Left ventricle myocardium inferior (tissue), 1 donor: ENCODE measurements at regions not wholly inside any gene's neighbourhood (a gene's known extent, or its start where the extent isn't known, plus 50 kb on each side); places are given as distances from the start of the nearest gene placed in this dataset.
"Not testable (repeated sequence)": the region's sequence is repeated elsewhere in the genome, so short reads cannot be mapped to it uniquely, and the experiment has no call there.

Experiments used
- DNase-seq: peaks from one replicate; pipeline ENCODE4 v3.0.0-alpha.2; 2020
- H3K27ac ChIP-seq: fragments of 200-600 bp; replicated peaks from 2 replicates; pipeline ENCODE4 v1.8.0; 2021
- H3K27me3 ChIP-seq: fragments of 200-600 bp; 2 replicates; pipeline ENCODE4 v1.8.0; 2021; ENCODE audit warnings: low read depth
- H3K36me3 ChIP-seq: fragments of 200-600 bp; 2 replicates; pipeline ENCODE4 v1.8.0; 2021
- H3K4me1 ChIP-seq: fragments of 200-600 bp; 2 replicates; pipeline ENCODE4 v1.8.0; 2021
- H3K4me3 ChIP-seq: fragments of 200-600 bp; 2 replicates; pipeline ENCODE4 v1.8.0; 2021; ENCODE audit warnings: mild to moderate bottlenecking, moderate library complexity
- H3K9me3 ChIP-seq: fragments of 200-600 bp; replicated peaks from 2 replicates; pipeline ENCODE4 v1.8.0; 2021
- intact Hi-C: fragments of 100-400 bp; cut with micrococcal nuclease; formaldehyde crosslinking; loops from one replicate; pipeline ENCODE4 v1.11.0; 2022
- TF ChIP-seq, protein P1 (sequence below): fragments of 200-600 bp; IDR thresholded peaks from 2 replicates; pipeline ENCODE4 v1.8.0; 2021; ENCODE audit warnings: antibody characterized with exemption, mild to moderate bottlenecking, borderline replicate concordance
- donor health status: DM: no; HTN: yes; CAD: no; lungs with severe emphysema.

DNA sequence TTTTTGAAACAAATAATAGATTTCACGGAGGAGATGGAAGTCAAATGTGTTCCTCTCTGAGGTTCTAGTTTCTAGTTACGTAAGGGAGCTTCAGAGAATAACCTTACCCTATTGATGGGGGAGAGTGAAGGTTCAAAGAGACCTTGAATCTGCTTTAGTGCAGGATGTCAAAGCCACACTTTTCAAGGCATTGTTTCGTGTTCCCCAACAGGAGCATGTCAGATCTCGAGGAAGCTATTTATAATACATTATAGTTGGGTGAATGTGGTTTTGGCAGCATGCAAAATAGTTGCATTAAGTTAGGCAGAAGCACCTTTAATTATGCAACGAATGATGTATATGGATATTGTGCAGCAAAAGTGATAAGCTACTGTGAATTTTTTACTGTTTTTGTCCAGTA lies 614.9 kb downstream of the SLC16A7 start:
- intact Hi-C loops: no loop called here
- Histone ChIP-seq H3K9me3 (peaks cover 13% of the 10 kb centered on the region), H3K4me1 (no peaks in the 10 kb centered on the region), H3K27me3 (no peaks in the 10 kb centered on the region), H3K27ac (no peak overlapping the region), H3K4me3 (no peak overlapping the region), H3K36me3 (no peaks in the 10 kb centered on the region)
- TF ChIP-seq, protein P1, sequence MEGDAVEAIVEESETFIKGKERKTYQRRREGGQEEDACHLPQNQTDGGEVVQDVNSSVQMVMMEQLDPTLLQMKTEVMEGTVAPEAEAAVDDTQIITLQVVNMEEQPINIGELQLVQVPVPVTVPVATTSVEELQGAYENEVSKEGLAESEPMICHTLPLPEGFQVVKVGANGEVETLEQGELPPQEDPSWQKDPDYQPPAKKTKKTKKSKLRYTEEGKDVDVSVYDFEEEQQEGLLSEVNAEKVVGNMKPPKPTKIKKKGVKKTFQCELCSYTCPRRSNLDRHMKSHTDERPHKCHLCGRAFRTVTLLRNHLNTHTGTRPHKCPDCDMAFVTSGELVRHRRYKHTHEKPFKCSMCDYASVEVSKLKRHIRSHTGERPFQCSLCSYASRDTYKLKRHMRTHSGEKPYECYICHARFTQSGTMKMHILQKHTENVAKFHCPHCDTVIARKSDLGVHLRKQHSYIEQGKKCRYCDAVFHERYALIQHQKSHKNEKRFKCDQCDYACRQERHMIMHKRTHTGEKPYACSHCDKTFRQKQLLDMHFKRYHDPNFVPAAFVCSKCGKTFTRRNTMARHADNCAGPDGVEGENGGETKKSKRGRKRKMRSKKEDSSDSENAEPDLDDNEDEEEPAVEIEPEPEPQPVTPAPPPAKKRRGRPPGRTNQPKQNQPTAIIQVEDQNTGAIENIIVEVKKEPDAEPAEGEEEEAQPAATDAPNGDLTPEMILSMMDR: no peak
- no peak for DNase-seq

DNA sequence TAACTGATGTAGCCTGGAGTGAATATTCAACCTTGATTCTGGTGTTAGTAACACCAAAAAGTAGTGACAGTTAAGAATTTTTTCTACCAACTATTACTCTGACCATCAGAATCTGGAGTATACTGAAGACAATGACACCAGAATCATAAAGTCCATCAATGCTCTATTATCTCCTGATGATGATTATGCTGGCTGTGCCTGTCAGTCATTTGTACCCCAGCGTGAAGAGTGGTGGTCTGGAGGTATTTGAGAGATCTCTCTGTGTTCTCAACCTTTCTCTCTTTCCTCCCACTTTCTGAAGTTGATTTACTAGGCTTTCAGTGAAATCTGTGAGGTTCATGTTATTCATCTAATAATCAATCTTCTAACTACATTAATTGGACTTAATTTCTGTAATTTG lies 615.4 kb downstream of the SLC16A7 start:
- H3K27ac ChIP-seq: no peak overlapping the region
- peaks cover 13% of the 10 kb centered on the region for H3K9me3 ChIP-seq
- no peaks in the 10 kb centered on the region for H3K36me3 ChIP-seq
- TF ChIP-seq, protein P1: no peak
- DNase-seq: no peak
- intact Hi-C loops: no loop called here
- H3K27me3 ChIP-seq: no peaks in the 10 kb centered on the region
- no peak overlapping the region for H3K4me3 ChIP-seq
- H3K4me1 ChIP-seq: no peaks in the 10 kb centered on the region

DNA sequence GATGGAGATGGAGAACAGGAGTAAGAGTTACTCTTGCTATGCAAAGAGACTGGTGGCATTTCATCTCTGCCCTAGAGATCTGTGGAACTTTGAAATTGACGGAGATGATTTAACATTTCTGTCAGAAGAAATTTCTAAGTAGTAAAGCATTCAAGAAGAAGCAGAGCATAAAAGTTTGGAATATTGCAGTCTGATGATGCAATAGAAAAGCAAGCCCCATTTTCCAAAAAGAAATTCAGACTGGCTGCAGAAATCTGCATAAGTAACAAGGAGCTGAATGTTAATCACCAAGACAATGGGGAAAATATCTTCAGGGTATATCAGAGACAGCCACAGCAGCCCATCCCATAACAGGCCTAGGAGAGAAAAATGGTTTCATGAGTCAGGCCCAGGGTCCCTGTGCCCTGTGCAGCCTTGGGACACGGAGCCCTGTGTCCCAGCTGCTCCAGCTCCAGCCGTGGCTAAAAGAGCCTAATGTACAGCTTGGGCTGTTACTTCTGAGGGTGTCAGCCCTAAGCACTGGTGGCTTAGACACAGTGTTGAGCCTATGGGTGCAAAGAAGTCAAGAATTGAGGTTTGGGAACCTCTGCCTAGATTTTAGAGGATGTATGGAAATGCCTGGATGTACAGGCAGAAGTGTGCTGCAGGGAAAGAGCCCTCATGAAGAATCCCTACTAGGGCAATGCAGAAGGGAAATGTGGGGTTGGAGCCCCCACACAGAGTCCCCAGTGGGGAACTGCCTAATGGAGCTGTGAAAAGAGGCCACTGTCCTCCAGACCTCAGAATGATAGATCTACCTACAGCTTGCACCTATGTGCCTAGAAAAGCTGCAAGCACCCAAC lies 616.6 kb downstream of the SLC16A7 start:
- Histone ChIP-seq H3K27ac (no peak overlapping the region), H3K36me3 (no peaks in the 10 kb centered on the region), H3K4me1 (no peaks in the 10 kb centered on the region), H3K27me3 (no peaks in the 10 kb centered on the region), H3K4me3 (no peak overlapping the region), H3K9me3 (peaks cover 13% of the 10 kb centered on the region)
- TF ChIP-seq, protein P1: no peak
- intact Hi-C loops: no loop called here
- no peak for DNase-seq

DNA sequence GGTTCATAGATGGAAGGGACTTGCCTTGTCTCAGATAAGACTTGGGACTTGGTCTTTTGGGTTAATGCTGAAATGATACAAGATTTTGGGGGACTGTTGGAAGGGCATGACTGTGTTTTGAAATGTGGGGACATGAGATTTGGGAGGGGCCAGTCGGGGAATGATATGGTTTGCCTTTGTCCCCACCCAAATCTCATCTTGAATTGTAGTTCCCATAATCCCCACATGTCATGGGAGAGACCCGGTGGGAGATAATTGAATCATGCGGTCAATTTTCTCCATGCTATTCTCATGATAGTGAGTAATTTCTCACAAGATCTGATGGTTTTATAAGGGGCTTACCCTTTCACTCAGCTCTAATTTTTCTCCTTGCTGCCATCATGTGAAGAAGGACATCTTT lies 617.4 kb downstream of the SLC16A7 start:
- H3K4me1 ChIP-seq, H3K27ac ChIP-seq, H3K36me3 ChIP-seq, DNase-seq, H3K4me3 ChIP-seq, H3K27me3 ChIP-seq, intact Hi-C loops: not testable (repeated sequence)
- H3K9me3 ChIP-seq: peaks cover 13% of the 10 kb centered on the region

DNA sequence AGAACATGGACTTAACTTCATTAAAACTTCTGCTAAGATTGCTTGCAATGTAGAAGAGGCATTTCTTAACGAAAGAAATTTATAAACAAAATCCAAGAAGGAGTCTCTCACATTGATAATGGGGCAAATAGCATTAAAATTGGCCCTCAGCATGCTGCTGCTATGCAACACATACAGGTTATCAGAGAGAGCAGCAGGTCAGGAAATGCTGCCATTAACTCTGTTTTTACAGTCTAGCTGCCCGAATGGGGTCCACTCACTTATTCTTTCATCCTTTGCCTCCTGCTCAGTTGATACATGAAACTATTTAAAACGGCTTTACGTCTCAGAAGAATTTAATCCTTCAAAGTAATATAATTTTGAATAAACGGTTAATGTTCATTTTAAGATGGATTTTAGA lies 620.4 kb downstream of the SLC16A7 start:
- intact Hi-C loops: no loop called here
- H3K36me3 ChIP-seq: no peaks in the 10 kb centered on the region
- no peaks in the 10 kb centered on the region for H3K4me1 ChIP-seq
- DNase-seq: no peak
- H3K27me3 ChIP-seq: no peaks in the 10 kb centered on the region
- no peak overlapping the region for H3K4me3 ChIP-seq
- TF ChIP-seq, protein P1: no peak
- H3K27ac ChIP-seq: no peak overlapping the region
- H3K9me3 ChIP-seq: peaks cover 13% of the 10 kb centered on the region

DNA sequence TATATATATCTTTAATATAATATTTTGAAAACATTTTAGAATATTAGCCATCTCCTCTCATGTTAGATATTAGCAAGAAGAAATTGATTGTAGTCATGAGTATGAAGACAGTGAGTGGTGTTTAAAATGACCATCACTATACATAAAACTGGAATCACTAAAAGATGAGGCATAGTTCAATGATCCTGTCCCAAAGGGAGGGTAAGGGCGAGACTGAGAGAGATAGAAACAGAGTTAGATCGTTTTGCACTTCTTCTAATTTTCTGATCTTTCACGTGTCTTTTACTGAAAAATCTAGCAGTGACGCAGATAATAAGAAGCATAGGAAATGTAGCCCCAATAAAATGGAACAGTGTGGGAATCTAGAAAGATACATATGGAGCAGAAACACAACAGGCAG lies 627.4 kb downstream of the SLC16A7 start:
- Histone ChIP-seq H3K27me3 (no peaks in the 10 kb centered on the region), H3K36me3 (no peaks in the 10 kb centered on the region), H3K4me1 (no peaks in the 10 kb centered on the region), H3K4me3 (no peak overlapping the region), H3K27ac (no peak overlapping the region), H3K9me3 (peaks cover 7% of the 10 kb centered on the region)
- intact Hi-C loops: no loop called here
- TF ChIP-seq, protein P1: no peak
- no peak for DNase-seq
